Limb (tissue), 2 donors: ENCODE measurements at regions not wholly inside any gene's neighbourhood (a gene's known extent, or its start where the extent isn't known, plus 50 kb on each side); places are given as distances from the start of the nearest gene placed in this dataset.
"Not testable (repeated sequence)": the region's sequence is repeated elsewhere in the genome, so short reads cannot be mapped to it uniquely, and the experiment has no call there.

ENCODE experiments used
- DNase-seq, 2 donors: peaks; one replicate each; pipeline ENCODE4 v3.0.0-alpha.2; 2016; ENCODE audit errors: extremely low spot score in 2 of 2

DNA sequence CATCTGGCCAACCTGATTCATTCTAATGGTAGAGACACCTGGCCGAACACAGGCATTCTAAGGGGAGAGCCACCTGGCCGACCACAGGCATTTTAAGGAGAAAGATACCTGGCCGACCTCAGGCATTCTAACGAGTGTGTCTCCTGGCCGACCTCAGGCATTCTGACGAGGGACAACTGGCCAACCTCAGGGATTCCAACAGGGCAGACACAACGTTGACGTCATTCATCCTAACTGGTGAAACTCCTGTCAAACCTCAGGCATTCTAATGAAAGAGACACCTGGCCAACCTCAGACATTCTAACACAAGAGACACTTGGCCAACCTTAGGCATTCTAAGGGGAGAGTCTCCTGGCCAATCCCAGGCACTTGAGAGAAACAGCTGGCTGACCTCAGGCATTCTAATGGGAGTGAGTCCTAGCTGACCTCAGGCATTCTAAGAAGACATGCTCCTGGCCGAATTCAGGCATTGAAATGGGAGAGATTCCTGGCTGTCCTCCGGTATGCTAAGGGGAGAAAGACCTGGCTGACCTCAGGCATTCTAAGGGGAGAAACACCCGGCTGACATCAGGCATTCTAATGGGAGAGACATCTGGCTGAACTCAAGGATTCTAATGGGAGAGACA, 1352.5 kb downstream of the UQCRFS1 start:
- DNase-seq, result no peak

DNA sequence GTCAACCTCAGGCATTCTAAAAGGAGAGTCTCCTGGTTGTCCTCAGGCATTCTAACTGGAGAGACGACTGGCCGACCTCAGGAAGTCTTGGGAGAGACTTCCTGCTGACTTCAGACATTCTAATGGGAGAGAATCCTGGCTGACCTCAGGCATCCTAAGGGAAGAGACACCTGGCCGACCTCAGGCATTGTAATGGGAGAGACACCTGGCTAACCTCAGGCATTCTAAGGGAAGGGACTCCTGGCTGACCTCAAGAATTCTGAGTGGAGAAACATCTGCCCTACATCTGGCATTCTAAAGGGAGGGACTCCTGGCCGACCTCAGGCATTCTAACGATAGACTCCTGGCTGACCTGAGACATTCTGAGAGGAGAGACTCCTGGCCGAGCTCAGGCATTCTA, 1353.3 kb downstream of the UQCRFS1 start:
- DNase-seq, result no peak

DNA sequence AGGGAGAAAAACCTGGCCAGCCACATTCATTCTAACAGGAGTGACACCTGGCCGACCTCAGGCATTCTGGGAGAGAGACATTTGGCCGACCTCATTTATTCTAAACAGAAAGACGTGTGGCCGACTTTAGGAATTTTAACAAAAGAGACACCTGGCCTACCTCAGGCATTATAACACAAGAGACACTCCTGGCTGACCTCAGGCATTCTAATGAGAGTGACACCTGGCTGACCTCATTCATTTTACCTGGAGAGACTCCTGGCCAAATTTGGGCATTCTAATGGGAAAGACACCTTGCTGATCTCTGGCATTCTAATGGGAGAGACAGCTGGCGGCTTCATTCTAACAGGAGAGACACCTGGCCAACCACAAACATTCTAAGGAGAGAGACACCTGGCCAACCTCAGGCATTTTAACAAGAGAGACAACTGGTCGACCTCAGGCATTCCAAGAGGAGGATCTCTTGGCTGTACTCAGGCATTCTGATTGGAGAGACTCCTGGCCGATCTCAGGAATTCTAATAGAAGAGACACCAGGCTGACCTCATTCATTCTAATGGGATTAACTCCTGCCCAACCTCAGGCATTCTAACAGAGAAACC, 1353.9 kb downstream of the UQCRFS1 start:
- no peak for DNase-seq

DNA sequence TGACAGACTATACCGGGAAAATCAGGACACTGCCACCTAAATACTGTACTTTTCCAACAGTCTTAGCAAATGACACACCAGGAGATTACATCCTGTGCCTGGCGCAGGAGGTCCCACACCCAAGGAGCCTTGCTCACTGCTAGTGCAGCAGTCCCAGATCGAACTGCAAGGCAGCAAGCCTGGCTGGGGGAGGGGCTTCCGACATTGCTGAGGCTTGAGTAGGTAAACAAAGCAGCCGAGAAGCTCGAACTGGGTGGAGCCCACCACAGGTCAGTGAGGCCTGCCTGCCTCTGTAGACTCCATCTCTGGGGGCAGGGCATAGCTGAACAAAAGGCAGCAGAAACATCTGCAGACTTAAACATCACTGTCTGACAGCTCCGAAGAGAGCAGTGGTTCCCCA, 1360.0 kb downstream of the UQCRFS1 start:
- DNase-seq, result not testable (repeated sequence)

DNA sequence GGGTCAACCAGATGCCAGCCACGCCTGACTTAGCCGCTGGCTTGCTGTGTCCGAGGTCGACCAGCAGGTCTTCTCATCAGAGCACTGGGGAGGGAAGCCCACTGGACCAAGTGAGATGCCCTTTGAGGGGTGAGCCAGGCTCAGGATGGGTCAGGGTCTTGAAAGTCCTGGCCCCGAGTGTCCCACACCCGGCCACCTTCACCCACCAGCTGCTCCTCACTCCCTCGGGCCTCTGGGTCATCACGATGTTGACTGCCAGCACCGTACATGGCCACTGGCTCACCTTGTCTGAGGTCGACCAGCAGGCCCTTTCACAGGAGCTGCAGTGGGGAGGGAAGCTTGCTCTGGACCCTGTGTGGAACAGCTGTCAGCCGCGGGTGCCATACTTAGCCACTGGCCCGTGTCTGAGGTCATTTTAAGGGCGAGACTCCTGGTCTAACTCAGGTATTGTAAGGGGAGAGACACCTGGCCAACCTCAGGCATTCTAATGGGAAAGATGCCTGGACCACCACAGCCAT, 1361.3 kb downstream of the UQCRFS1 start:
- DNase-seq, result no peak

DNA sequence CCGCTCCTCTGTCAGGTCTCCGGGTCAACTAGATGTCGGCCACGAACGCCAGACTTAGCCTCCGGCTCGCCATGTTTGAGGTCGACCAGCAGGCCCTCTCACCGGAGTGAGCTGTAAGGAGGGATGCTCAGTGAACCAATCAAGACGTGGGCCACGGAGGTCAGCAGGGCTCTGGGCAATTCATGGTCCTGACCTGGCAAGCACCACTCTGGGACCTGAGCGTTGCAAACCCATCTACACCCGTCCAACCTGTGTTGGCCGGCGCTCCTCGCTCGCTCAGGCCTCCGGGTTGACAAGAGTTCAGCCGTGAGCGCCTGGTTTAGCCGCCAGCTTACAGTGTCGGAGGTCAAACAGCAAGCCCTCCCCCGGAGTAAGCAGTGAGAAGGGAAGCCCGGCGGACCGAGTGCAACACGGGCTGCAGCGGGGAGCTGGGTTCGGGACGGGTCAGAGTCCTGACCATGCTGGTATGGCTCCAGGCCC, 1361.9 kb downstream of the UQCRFS1 start:
- no peak for DNase-seq

DNA sequence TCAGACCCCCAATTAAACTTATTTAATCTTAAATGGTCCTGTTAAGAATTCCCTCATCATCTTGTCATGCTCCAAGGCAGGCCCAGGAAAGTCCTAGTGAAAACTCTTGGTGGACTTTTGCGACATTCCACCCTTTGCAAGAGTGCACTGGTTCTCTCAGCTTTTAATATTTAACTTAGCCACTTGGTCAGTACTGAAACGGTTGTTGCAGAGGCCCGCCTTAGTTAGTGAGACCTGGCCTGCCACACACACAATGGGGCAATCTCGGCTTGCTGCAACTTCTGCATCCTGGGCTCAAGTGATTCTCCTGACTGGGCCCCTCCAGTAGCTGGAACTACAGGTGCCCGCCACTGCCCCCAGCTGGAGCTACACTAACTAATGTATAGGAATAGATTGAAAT, 1366.0 kb downstream of the UQCRFS1 start:
- no peak for DNase-seq

DNA sequence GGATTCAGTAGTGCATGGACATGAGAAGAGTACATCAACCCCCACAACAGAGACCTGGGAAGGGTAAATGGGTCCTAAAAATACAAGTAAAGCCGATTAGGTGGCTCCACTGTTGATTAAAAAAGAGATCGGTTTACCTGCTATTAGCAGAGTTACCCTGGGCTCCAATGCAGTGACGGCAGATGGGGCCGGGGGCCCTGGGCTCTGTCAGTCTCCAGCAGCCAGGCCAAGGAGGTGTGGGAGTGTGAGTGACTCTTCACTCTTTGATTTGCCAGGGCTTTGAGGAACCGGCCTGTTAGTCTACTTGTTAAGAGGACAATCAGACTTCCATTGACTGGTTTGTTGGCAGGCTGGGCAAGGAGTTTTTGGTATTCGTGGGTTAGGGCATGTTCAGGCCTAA, 1368.7 kb downstream of the UQCRFS1 start:
- DNase-seq, result no peak

DNA sequence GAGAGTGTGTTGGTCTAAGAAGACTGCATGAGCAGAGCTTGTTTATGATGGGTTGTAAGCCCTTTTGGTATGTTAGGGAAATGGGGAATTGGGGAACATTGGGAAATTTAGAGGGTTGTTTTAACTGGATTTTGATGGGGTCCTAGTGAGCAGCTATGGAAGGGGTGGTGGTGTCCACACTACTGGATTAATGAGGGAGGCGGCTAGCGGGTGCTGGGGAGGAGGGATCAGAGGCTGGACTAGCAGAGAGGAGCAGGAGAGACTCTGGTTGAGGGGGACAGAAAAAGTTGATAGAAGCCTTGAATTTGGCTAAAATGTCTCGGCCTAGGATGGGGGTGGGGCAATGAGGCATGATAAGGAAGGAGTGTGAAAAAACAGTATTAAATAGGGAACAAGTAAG, 1369.1 kb downstream of the UQCRFS1 start:
- no peak for DNase-seq

DNA sequence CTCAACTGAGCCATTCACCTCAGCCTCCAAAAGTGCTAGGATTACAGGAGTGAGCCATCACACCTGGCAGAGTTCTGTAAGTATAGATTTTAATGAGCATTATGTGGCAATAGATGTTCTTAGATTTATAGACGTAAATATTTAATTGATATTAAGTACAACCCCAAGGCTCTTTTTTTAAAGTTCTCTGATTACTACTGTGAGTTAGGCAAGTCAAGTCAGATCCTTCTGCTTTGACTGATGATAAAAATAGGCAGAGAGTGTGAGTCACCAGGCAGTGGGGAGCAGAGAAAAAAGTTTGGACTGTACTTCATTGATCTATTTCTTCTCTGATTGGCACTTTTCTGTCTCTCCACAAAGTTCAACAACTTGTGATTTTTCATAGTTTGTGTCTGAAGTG, 1379.9 kb downstream of the UQCRFS1 start:
- no peak for DNase-seq

DNA sequence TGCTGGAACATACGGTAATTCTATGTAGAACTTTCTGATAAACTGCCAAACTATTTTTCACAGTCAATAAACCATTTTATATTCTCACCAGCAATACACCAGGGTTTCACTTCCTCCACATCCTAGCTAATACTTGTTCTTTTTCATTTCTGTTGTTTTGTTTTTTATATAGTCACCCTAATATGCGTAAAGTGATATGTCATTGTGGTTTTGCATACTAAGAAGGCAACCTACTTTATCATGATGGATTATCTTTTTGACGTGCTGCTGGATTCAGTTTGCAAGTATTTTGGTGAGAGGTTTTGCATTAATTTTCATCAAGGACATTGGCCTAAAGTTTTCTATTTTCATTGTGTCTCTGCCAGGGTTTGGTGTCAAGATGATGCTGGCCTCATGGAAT, 1384.1 kb downstream of the UQCRFS1 start:
- no peak for DNase-seq

DNA sequence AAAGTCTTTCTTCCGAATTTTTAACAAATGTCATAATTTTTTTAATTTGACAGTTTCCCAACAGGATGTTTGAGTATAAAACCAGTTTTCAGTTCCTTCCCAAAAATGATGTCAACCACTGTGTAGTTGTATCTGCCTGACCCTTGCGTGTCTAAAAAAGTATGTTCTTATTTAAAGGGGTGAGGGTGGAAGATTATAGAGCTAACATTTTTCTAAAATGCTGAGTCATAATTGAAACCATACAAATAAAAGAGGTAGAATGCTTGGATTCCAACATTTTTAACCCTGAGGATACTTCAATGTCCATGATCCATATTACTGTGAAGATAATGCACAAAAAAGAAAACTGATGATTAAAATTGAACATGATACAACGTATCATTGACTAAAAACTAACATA, 1388.8 kb downstream of the UQCRFS1 start:
- DNase-seq, result no peak

DNA sequence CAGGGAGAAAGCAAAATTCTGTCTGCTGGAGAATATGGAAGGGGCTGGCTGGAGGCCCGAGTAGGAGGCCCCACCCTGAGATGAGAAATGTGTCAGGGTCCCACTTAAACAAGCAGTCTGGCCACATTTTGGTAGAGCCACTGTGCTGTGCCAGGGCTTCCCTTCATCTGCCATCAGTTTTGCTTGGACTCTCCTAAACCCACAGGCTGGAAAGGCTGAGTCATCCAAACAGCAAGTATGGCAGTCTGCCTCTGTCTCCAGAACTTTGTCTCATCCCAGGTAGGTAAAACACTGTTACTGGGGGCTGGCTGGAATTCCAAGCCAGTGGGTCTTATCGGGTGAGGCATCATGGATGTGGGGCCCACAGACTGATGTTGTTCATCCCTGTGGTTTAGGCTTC, 1390.6 kb downstream of the UQCRFS1 start:
- DNase-seq, result no peak

DNA sequence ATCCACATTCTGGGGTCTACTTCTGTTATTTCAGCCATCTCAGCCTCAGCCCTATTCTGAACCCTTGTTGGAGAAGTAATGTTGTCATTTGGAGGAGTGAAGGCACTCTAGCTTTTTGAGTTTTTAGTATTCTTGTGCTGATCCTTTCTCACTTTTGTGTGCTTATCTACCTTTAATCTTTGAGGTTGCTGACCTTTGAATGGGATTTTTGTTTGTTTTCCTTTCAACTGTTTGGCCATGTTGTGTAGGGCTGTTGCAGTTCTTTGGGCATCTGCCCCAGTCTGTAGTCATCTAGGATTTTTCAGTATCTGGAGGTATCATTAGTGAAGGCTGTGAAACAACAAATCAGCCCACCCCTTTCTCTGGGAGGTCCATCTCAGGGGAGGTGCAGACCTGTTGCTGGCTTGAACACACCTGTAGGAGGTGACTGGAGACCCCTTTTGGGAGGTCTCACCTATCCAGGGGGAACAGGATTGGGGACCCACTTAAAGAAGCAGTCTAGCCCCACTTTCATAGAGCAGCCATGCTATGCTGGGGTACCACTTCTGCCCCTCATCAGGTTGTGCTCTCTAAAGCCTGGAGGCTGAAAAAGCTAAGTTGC, 1391.4 kb downstream of the UQCRFS1 start:
- DNase-seq, result no peak

DNA sequence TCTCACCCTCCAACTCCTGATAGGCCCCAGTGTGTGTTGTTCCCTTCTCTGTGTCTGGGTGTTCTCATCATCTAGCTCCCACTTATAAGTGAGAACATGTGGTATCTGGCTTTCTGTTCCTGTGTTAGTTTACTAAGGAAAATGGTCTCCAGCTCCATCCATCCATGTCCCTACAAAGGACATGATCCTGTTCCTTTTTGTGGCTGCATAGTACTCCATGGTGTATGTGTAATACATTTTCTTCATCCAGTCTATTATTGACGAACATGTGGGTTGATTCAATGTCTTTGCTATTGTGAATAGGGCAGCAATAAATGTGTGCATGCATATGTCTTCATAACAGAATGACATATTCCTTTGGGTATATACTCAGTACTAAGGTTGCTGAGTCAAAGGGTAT, 1397.0 kb downstream of the UQCRFS1 start:
- DNase-seq, result no peak

DNA sequence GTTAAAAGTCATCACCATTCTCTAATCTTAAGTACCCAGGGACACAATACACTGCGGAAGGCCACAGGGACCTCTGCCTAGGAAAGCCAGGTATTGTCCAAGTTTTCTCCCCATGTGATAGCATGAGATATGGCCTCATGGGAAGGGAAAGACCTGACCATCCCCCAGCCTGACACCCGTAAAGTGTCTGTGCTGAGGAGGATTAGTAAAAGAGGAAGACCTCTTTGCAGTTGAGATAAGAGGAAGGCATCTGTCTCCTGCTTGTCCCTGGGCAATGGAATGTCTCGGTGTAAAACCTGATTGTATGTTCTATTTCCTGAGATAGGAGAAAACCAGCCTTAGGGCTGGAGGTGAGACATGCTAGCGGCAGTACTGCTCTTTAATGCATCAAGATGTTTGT, 1398.1 kb downstream of the UQCRFS1 start:
- DNase-seq, result not testable (repeated sequence)

DNA sequence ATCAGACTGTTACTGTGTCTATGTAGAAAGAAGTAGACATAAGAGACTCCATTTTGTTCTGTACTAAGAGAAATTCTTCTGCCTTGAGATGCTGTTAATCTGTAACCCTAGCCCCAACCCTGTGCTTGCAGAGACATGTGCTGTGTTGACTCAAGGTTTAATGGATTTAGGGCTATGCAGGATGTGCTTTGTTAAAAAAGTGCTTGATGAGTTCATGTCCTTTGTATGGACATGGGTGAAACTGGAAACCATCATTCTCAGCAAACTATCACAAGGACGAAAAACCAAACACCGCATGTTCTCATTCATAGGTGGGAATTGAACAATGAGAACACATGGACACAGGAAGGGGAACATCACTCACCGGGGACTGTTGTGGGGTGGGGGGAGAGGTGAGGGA, 1398.7 kb downstream of the UQCRFS1 start:
- not testable (repeated sequence) for DNase-seq

DNA sequence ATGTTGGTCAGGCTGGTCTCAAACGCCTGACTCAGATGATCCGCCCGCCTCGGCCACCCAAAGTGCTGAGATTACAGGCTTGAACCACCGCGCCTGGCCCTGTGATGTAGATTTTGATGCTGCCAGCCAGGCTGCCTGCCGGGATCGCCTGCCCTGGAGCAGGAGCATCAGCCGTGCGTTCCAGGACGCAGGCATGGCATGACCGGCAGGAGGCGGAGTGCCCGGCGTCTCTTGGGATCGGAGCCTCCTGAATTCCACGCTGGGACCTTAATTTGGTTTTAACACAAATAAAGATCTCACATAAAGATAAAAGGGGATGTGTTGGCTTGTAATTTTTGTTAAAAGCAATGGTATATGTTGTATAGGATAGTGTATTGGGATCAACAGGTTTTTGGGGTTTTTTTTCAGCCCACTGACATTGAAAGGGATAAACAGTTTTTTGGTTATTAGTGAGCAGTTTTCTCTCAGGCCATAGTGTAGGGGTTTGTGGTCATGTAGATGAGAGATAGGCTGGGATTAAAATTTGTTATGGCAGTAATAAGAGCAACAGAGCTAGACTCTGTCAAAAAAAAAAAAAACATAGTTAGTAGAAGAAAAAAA, 1406.4 kb downstream of the UQCRFS1 start:
- no peak for DNase-seq

DNA sequence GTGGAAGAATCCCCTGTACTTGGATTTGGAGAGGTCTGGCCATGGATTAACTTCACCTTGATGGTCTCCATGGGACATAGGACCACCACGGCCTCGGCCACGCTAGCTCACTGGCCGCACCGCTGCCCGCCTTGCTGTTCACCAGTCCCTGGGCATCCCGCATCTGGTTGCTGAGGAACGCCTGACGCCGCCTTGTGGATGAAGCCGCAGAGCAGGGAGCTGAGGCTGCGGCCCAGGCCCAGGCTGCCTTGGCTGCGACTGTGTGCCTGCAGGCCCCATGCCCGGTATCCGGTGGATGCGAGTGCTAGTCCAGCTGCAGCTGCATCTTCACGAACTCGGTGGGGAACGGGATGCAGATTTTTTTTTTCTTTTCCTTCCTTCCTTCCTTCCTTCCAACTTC, 1407.1 kb downstream of the UQCRFS1 start:
- no peak for DNase-seq

DNA sequence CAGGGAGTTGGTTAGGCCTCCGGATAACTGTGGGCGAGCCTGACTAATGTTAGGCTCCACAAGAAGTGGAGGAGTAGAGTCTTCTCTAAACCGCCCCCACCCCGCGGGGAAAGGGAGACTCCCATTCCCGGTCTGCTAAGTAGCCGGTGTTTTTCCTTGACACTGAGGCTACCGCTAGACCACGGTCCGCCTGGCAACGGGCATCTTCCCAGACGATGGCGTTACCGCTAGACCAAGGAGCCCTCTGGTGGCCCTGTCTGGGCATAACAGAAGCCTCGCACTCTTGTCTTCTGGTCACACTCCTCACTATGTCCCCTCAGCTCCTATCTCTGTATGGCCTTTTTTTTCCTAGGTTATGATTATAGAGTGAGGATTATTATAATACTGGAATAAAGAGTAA, 1410.7 kb downstream of the UQCRFS1 start:
- not testable (repeated sequence) for DNase-seq

DNA sequence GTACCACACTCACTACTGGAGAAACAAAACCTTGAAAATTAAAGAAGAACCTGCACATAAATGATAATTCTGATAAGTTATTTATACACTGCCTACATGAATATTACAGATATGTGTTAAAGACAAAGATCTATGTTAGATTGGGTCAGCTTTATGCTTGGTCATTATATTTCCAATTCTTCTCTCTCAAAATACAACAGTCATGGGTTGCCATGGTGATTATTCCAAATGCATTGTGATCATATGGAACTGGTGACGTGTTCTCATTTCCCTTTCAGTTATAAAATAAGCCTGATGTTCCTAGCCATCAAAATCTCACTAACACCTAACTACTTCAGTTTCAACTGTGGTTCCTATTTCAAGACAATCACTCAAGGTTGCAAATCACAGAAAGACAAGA, 1416.4 kb downstream of the UQCRFS1 start:
- no peak for DNase-seq

DNA sequence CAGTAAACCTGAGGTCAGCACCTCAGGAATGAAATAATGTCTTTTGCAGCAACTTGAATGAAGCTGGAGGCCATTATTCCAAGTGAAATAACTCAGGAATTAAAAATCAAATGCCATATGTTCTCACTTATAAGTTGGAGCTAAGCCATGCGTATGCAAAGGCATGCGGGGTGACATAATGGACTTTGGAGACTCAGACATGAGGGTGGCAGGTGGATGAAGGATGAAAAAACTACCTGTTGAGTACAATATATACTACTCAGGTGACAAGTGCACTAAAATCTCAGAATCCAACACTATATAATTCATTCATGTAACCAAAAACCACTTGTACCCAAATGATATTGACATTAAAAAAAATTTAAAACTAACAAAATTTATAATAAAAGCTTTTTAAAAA, 1416.9 kb downstream of the UQCRFS1 start:
- DNase-seq, result no peak

DNA sequence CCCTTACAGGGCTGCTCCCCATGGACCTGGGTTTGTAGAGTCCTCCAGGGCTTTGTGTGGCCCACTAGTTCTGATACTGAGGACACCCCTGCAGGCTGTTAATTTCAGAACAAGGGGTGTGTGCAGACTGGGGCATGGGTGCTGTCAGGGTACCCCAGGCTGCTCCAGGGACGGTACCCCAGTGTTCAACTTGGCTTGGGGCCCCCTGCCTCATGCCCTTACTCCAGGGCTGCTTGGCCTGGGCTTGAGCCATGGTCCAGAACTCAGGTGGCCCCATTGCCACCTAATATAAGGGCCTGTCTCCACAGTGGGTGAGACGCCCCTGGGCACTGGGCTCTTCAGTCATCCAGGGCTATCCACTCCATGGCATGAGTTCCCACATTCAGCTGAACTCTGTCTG, 1417.6 kb downstream of the UQCRFS1 start:
- DNase-seq, result no peak
